ENCODE measurements at regions not wholly inside any gene's neighbourhood (a gene's known extent, or its start where the extent isn't known, plus 50 kb on each side); places are given as distances from the start of the nearest gene placed in this dataset.

- Histone ChIP-seq H3K27me3 (ENCODE audit: control insufficient read depth, insufficient read depth) (no peaks in the 10 kb centered on the region), H3K27ac (ENCODE audit: low read length) (peak overlapping the region; percentile 44), H3K4me3 (ENCODE audit: low read length) (no peak overlapping the region), H3K4me1 (ENCODE audit: control insufficient read depth, insufficient read depth, low read length) (peaks cover 20% of the 10 kb centered on the region), H3K9me3 (ENCODE audit: control insufficient read depth, low read length) (no peaks in the 10 kb centered on the region)
- 96% methylated on average over 28 of the region's 28 CpGs for WGBS
- intact Hi-C loops (cut with DNase I) = no loop called here
- DNase-seq (no peak), ATAC-seq (no peak)
Observed at GRCh38 chr18:10009321-10010144, 95.7 kb downstream of the VAPA start.

GRCh38 chr18:10010611-10011015 lies 96.8 kb downstream of the VAPA start:
- Histone ChIP-seq H3K4me3 (ENCODE audit: low read length) (no peak overlapping the region), H3K27ac (ENCODE audit: low read length) (peak overlapping the region; percentile 95), H3K27me3 (ENCODE audit: control insufficient read depth, insufficient read depth) (no peaks in the 10 kb centered on the region), H3K9me3 (ENCODE audit: control insufficient read depth, low read length) (no peaks in the 10 kb centered on the region), H3K4me1 (ENCODE audit: control insufficient read depth, insufficient read depth, low read length) (peaks cover 23% of the 10 kb centered on the region)
- intact Hi-C loops (cut with DNase I) = no loop called here
- DNase-seq (peak; percentile 70 to 83 (median 80)), ATAC-seq (peak; percentile 87 to 92)
- 14% methylated on average over 6 of the region's 6 CpGs for WGBS

DNA sequence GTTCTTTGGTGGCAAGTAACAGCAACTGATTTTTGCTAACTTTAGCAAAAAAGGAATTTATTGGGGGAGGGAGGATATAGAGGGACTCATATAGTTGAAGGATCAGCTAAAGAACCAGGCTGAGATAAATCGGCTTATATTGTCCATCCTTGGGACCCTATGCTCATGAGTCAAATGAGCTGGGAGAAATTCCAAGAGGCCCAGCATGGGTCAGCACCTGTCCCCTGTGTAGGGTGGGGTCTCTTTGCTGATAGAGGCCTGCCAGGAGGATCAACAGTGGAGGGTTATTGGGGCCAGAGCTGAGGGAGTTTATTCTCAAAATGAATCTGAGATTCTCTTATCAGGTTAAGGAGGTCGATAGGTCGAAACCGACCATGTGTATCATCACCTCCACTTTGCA lies 97.2 kb downstream of the VAPA start:
- H3K4me1 ChIP-seq (ENCODE audit: control insufficient read depth, insufficient read depth, low read length) = peaks cover 23% of the 10 kb centered on the region
- 63% methylated on average over 4 of the region's 4 CpGs for WGBS
- no peaks in the 10 kb centered on the region for H3K27me3 ChIP-seq (ENCODE audit: control insufficient read depth, insufficient read depth)
- H3K4me3 ChIP-seq (ENCODE audit: low read length) = no peak overlapping the region
- ATAC-seq = peak in 1 of 2 donors; percentile 2
- no peaks in the 10 kb centered on the region for H3K9me3 ChIP-seq (ENCODE audit: control insufficient read depth, low read length)
- intact Hi-C loops (cut with DNase I) = no loop called here
- peak overlapping the region; percentile 95 for H3K27ac ChIP-seq (ENCODE audit: low read length)
- DNase-seq = no peak

DNA sequence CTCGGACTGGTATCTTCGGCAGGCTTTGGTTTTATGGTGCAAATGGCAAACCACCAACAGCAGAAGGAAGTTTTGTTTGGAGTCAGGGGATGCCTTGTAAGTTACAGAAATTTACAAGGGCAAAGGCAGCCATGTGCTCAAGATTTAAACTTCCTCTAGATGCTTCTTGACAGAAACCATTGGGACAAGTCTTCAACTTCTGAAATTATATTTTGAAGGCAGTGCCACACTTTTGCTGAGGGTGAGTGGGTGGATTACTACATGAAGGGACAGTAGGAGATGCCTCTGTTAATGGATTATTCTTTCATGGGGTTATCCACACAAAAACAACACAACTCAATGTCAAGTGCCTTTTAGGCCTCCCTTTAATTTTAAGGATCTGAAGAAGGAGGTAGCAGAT lies 97.9 kb downstream of the VAPA start:
- Histone ChIP-seq H3K4me1 (ENCODE audit: control insufficient read depth, insufficient read depth, low read length) (peaks cover 23% of the 10 kb centered on the region), H3K4me3 (ENCODE audit: low read length) (no peak overlapping the region), H3K27me3 (ENCODE audit: control insufficient read depth, insufficient read depth) (no peaks in the 10 kb centered on the region), H3K9me3 (ENCODE audit: control insufficient read depth, low read length) (no peaks in the 10 kb centered on the region), H3K27ac (ENCODE audit: low read length) (peak overlapping the region; percentile 95)
- ATAC-seq = no peak
- 76% methylated on average over 2 of the region's 2 CpGs for WGBS
- intact Hi-C loops (cut with DNase I) = no loop called here
- DNase-seq = no peak

GRCh38 chr18:10012526-10012925 lies 98.7 kb downstream of the VAPA start:
- peaks cover 23% of the 10 kb centered on the region for H3K4me1 ChIP-seq (ENCODE audit: control insufficient read depth, insufficient read depth, low read length)
- intact Hi-C loops (cut with DNase I) = no loop called here
- DNase-seq (peak in 1 of 3 donors; percentile 57), ATAC-seq (no peak)
- H3K27ac ChIP-seq (ENCODE audit: low read length) = peak overlapping the region; percentile 2
- no peaks in the 10 kb centered on the region for H3K27me3 ChIP-seq (ENCODE audit: control insufficient read depth, insufficient read depth)
- WGBS = 94% methylated on average over 4 of the region's 4 CpGs
- no peaks in the 10 kb centered on the region for H3K9me3 ChIP-seq (ENCODE audit: control insufficient read depth, low read length)
- no peak overlapping the region for H3K4me3 ChIP-seq (ENCODE audit: low read length)

GRCh38 chr18:10013621-10014543 lies 100.1 kb downstream of the VAPA start:
- DNase-seq = peak in 1 of 3 donors; percentile 75
- no peak overlapping the region for H3K4me3 ChIP-seq (ENCODE audit: low read length)
- no peaks in the 10 kb centered on the region for H3K9me3 ChIP-seq (ENCODE audit: control insufficient read depth, low read length)
- H3K27me3 ChIP-seq (ENCODE audit: control insufficient read depth, insufficient read depth) = no peaks in the 10 kb centered on the region
- WGBS = 74% methylated on average over 17 of the region's 17 CpGs
- peaks cover 21% of the 10 kb centered on the region for H3K4me1 ChIP-seq (ENCODE audit: control insufficient read depth, insufficient read depth, low read length)
- no peak for ATAC-seq
- H3K27ac ChIP-seq (ENCODE audit: low read length) = peak overlapping the region; percentile 16
- intact Hi-C loops (cut with DNase I) = no loop called here

GRCh38 chr18:10015288-10015701 lies 101.5 kb downstream of the VAPA start:
- Histone ChIP-seq H3K4me3 (ENCODE audit: low read length) (no peak overlapping the region), H3K27me3 (ENCODE audit: control insufficient read depth, insufficient read depth) (no peaks in the 10 kb centered on the region), H3K4me1 (ENCODE audit: control insufficient read depth, insufficient read depth, low read length) (peaks cover 19% of the 10 kb centered on the region), H3K27ac (ENCODE audit: low read length) (peak overlapping the region; percentile 93), H3K9me3 (ENCODE audit: control insufficient read depth, low read length) (no peaks in the 10 kb centered on the region)
- DNase-seq = peak in 2 of 3 donors; percentile 58 to 68
- ATAC-seq = peak; percentile 47 to 59
- intact Hi-C loops (cut with DNase I) = no loop called here
- WGBS = 30% methylated on average over 9 of the region's 9 CpGs

DNA sequence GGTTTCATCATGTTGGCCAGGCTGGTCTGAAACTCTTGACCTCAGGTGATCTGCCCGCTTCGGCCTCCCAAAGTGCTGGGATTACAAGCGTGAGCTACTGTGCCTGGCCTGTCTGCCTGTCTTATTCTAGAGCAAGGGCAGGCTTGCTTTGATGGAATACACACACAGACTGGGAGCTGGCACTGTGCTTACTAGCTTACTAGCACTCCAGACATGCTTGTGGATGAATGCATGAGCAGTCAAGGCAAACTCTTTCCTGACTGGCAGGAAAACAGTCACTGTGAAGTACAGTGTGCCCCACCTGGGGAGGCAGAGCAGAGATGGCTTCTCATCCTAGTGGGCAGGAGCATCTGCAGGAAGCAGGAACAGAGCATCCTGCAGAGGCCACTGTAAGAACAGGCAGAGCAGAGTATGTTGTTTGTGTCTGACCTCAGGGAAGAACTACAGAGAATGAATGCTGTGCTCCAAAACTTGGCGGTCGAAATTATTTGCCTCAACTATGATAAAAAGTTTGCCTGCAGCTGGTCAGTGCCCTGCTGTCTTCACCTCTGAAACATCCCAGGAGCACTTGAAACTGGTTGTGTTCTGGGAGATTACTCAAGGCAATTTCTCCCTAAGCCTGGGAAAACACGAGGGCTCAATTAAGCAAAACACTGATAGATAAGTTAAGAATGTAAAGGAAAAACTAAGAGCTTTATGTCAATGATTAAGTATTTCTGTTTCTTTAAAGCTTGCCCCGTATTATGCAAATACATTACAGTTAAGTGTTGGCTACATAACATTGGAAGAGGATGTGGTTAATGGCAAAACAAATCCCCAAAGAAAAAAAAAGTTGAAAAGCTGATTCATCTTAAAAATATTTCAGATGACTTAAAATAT lies 102.4 kb downstream of the VAPA start:
- DNase-seq (peak in 1 of 3 donors; percentile 60), ATAC-seq (peak; percentile 73 to 84)
- 46% methylated on average over 7 of the region's 7 CpGs for WGBS
- no peaks in the 10 kb centered on the region for H3K9me3 ChIP-seq (ENCODE audit: control insufficient read depth, low read length)
- H3K4me3 ChIP-seq (ENCODE audit: low read length) = no peak overlapping the region
- H3K27ac ChIP-seq (ENCODE audit: low read length) = peak overlapping the region; percentile 14
- peaks cover 17% of the 10 kb centered on the region for H3K4me1 ChIP-seq (ENCODE audit: control insufficient read depth, insufficient read depth, low read length)
- intact Hi-C loops (cut with DNase I) = no loop called here
- H3K27me3 ChIP-seq (ENCODE audit: control insufficient read depth, insufficient read depth) = no peaks in the 10 kb centered on the region

- ATAC-seq = no peak
- Histone ChIP-seq H3K27ac (ENCODE audit: low read length) (no peak overlapping the region), H3K4me3 (ENCODE audit: low read length) (no peak overlapping the region), H3K27me3 (ENCODE audit: control insufficient read depth, insufficient read depth) (no peaks in the 10 kb centered on the region), H3K4me1 (ENCODE audit: control insufficient read depth, insufficient read depth, low read length) (peaks cover 10% of the 10 kb centered on the region), H3K9me3 (ENCODE audit: control insufficient read depth, low read length) (no peaks in the 10 kb centered on the region)
- no peak for DNase-seq
- intact Hi-C loops (cut with DNase I) = no loop called here
- 93% methylated on average over 2 of the region's 2 CpGs for WGBS
Observed at GRCh38 chr18:10017043-10017442, 103.2 kb downstream of the VAPA start.

DNA sequence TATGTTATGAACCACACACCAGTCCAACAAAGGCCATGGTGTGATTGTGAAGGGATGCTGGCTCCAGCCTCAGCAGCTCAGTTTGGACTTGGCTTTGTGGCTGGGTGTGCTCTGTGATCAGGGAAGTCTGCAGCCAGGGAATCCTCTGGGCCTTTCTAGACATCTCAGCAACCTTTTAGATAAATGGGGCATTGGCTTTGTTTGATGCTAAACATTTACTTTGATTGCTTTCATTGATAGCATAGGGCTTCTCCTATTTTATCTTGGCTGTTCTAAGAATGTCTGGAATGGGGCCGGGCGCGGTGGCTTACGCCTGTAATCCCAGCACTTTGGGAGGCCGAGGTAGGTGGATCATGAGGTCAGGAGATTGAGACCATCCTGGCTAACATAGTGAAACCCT lies 104.5 kb downstream of the VAPA start:
- DNase-seq (no peak), ATAC-seq (no peak)
- 97% methylated on average over 5 of the region's 5 CpGs for WGBS
- Histone ChIP-seq H3K4me1 (ENCODE audit: control insufficient read depth, insufficient read depth, low read length) (peaks cover 10% of the 10 kb centered on the region), H3K9me3 (ENCODE audit: control insufficient read depth, low read length) (no peaks in the 10 kb centered on the region), H3K27me3 (ENCODE audit: control insufficient read depth, insufficient read depth) (no peaks in the 10 kb centered on the region), H3K27ac (ENCODE audit: low read length) (no peak overlapping the region), H3K4me3 (ENCODE audit: low read length) (no peak overlapping the region)
- intact Hi-C loops (cut with DNase I) = no loop called here

Measured in right cardiac atrium (tissue), 5 donors.